Naive thymus-derived CD8-positive, alpha-beta T cell (primary cell): ENCODE measurements at regions not wholly inside any gene's neighbourhood (a gene's known extent, or its start where the extent isn't known, plus 50 kb on each side); places are given as distances from the start of the nearest gene placed in this dataset.
"Not testable (repeated sequence)": the region's sequence is repeated elsewhere in the genome, so short reads cannot be mapped to it uniquely, and the experiment has no call there.

Experiments used
- ATAC-seq, 2 donors: fragments of 150-1000 bp; cut with Tn5 transposase in 1 of 2; sonication (Bioruptor Pico), chemical (Tn5 transposase) in 1 of 2; 1 replicate in 1 of 2; 2 replicates in 1 of 2; pipeline ENCODE4 v1.10.0; 2021; ENCODE audit warnings: mild to moderate bottlenecking in 2 of 2, moderate library complexity in 2 of 2
- POLR2A ChIA-PET: fragments of 350-600 bp; sonication (Branson Sonifier 250); formaldehyde crosslinking; loops from one replicate; lab custom pipeline; 2021; ENCODE audit warnings: antibody characterized with exemption; lab: Charles Lee
- DNase-seq, 10 donors: peaks; one replicate each; pipeline versions ENCODE4 v3.0.0 to v3.0.0-alpha.2; 2020 to 2022
- H3K27ac Mint-ChIP-seq, 10 donors: one replicate each; pipeline ENCODE4 v1.8.0; 2020 to 2022; ENCODE audit warnings: mild to moderate bottlenecking in 10 of 10, mixed read lengths in 10 of 10, moderate library complexity in 4 of 10, inconsistent platforms in 1 of 10
- H3K27me3 Mint-ChIP-seq, 5 donors: one replicate each; pipeline ENCODE4 v1.8.0; 2021 to 2022; ENCODE audit warnings: mixed read lengths in 5 of 5
- H3K36me3 Mint-ChIP-seq, 3 donors: one replicate each; pipeline ENCODE4 v1.8.0; 2020 to 2022; ENCODE audit warnings: mixed read lengths in 3 of 3, mild to moderate bottlenecking in 2 of 3, inconsistent platforms in 1 of 3
- H3K4me1 Mint-ChIP-seq, 4 donors: one replicate each; pipeline ENCODE4 v1.8.0; 2021 to 2022; ENCODE audit warnings: mixed read lengths in 4 of 4
- H3K4me3 Mint-ChIP-seq, 10 donors: one replicate each; pipeline ENCODE4 v1.8.0; 2020 to 2022; ENCODE audit warnings: mild to moderate bottlenecking in 10 of 10, mixed read lengths in 10 of 10, moderate library complexity in 6 of 10, inconsistent platforms in 1 of 10
- H3K9me3 Mint-ChIP-seq, 9 donors: one replicate each; pipeline ENCODE4 v1.8.0; 2020 to 2022; ENCODE audit warnings: mixed read lengths in 9 of 9, mild to moderate bottlenecking in 3 of 9, inconsistent platforms in 1 of 9, moderate library complexity in 1 of 9

DNA sequence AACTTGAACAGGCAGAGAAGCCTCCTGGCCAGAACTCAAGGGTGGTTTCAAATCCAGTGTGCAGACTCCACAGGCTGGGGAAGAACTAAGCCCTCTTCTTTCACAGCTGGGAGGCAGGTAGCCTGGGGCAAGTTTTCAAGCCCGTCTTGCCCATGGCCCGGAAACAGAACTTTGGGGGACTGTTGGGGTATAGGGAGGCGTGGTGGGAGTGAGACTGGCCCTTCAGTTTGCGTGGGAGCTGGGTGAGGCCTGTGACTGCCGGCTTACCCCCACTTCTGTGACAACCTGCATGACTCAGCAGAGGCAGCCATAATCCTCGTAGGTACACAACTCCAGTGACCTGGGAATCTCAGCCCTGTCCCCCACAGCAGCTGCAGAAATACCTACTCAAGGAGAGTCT, 1125.7 kb downstream of the HACE1 start:
- ATAC-seq (no peak), DNase-seq (no peak)
- Mint-ChIP-seq H3K36me3 (no peaks in the 10 kb centered on the region), H3K9me3 (peaks cover 0 to 19% (median 5%) of the 10 kb centered on the region in 9 donors), H3K27ac (no peak overlapping the region), H3K27me3 (no peaks in the 10 kb centered on the region), H3K4me1 (no peaks in the 10 kb centered on the region), H3K4me3 (no peak overlapping the region)
- POLR2A ChIA-PET = no interaction called here

DNA sequence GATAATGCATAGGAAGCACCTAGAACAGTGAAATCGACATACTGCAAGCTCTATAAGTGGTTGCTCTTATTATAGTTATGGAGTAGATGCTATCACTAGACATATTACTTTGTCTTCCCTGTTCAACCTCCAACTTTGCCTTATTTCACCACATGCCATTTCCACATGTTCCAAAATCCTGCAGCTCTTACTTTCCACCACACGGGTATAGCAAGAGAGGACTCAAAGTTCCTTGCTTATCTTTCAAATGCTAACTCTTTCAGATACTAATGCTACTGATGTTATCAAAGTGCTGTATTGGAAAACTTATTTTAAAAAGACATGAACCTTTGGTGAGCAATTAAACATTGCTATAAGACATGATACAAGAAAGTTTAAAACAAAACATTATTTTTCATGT, 1130.1 kb downstream of the HACE1 start:
- H3K9me3 Mint-ChIP-seq = peaks cover 0 to 6% (median 0%) of the 10 kb centered on the region in 9 donors
- POLR2A ChIA-PET = no interaction called here
- no peak overlapping the region for H3K27ac Mint-ChIP-seq
- no peaks in the 10 kb centered on the region for H3K36me3 Mint-ChIP-seq
- no peak for DNase-seq
- no peaks in the 10 kb centered on the region for H3K4me1 Mint-ChIP-seq
- no peak for ATAC-seq
- H3K27me3 Mint-ChIP-seq = no peaks in the 10 kb centered on the region
- H3K4me3 Mint-ChIP-seq = no peak overlapping the region

GRCh38 chr6:103723438-103724322, 1136.0 kb downstream of the HACE1 start:
- Mint-ChIP-seq H3K36me3 (no peaks in the 10 kb centered on the region), H3K9me3 (peaks cover 0 to 12% (median 1%) of the 10 kb centered on the region in 9 donors), H3K4me3 (no peak overlapping the region), H3K4me1 (no peaks in the 10 kb centered on the region), H3K27ac (no peak overlapping the region), H3K27me3 (no peaks in the 10 kb centered on the region)
- POLR2A ChIA-PET = interaction anchor here (0.6 kb wide), 1 partner anchor 35 kb away, joined by 3 read pairs; no protein-coding TSS in a partner anchor
- ATAC-seq (no peak), DNase-seq (no peak)

DNA sequence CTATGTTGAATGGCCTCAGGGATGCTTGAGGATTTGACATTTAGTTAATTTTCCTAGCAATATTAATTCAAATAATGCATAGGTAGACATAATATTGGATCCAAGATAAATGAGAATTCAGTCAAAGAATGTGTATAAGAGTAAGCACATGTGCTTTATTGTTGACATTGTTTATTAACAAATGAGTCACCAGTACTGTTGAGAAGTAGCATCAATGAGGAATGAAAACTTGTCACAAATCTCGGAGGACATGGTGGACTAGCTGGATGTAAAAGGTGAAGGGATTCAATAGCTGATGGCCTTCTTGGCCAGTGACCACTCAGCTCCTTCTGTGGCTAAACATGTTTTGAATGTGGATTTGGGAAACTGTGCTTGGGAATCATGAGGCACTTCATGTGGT, 1137.0 kb downstream of the HACE1 start:
- H3K9me3 Mint-ChIP-seq = peaks cover 0 to 12% (median 1%) of the 10 kb centered on the region in 9 donors
- no peaks in the 10 kb centered on the region for H3K36me3 Mint-ChIP-seq
- POLR2A ChIA-PET = interaction anchor here (0.6 kb wide), 1 partner anchor 36 kb away, joined by 3 read pairs; no protein-coding TSS in a partner anchor
- H3K27ac Mint-ChIP-seq = no peak overlapping the region
- no peak overlapping the region for H3K4me3 Mint-ChIP-seq
- H3K4me1 Mint-ChIP-seq = no peaks in the 10 kb centered on the region
- ATAC-seq = no peak
- H3K27me3 Mint-ChIP-seq = no peaks in the 10 kb centered on the region
- DNase-seq = no peak

GRCh38 chr6:103721923-103722322, 1137.8 kb downstream of the HACE1 start:
- no peaks in the 10 kb centered on the region for H3K4me1 Mint-ChIP-seq
- POLR2A ChIA-PET = no interaction called here
- H3K27ac Mint-ChIP-seq = no peak overlapping the region
- H3K27me3 Mint-ChIP-seq = no peaks in the 10 kb centered on the region
- ATAC-seq = no peak
- H3K9me3 Mint-ChIP-seq = peaks cover 0 to 12% (median 1%) of the 10 kb centered on the region in 9 donors
- no peaks in the 10 kb centered on the region for H3K36me3 Mint-ChIP-seq
- no peak for DNase-seq
- H3K4me3 Mint-ChIP-seq = no peak overlapping the region

DNA sequence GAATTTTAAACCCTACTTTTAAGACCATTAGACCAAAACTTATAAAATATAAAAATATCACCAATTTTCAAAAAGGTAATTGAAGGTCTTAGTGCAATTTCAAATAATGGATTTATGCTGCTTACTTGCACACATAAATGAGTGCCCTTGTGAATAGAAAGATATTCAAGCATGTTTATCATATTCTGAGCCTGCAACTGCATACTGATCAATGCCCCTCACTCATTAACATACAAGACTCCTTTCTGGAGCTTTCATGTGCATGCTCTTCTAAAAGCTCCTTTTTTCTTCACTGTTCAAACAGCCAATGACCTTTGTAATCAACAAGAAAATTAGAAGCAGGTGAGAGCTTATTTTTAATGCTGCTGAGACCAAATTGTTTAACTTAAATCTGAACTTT, 1139.3 kb downstream of the HACE1 start:
- DNase-seq = no peak
- no peaks in the 10 kb centered on the region for H3K4me1 Mint-ChIP-seq
- no peak for ATAC-seq
- no peaks in the 10 kb centered on the region for H3K27me3 Mint-ChIP-seq
- POLR2A ChIA-PET = no interaction called here
- H3K36me3 Mint-ChIP-seq = no peaks in the 10 kb centered on the region
- peaks cover 0 to 12% (median 0%) of the 10 kb centered on the region in 9 donors for H3K9me3 Mint-ChIP-seq
- H3K27ac Mint-ChIP-seq = no peak overlapping the region
- no peak overlapping the region for H3K4me3 Mint-ChIP-seq

GRCh38 chr6:103719545-103719944, 1140.2 kb downstream of the HACE1 start:
- Mint-ChIP-seq H3K27ac (no peak overlapping the region), H3K4me3 (no peak overlapping the region), H3K27me3 (no peaks in the 10 kb centered on the region), H3K36me3 (no peaks in the 10 kb centered on the region), H3K9me3 (peaks cover 0 to 12% (median 0%) of the 10 kb centered on the region in 9 donors), H3K4me1 (no peaks in the 10 kb centered on the region)
- DNase-seq = no peak
- POLR2A ChIA-PET = no interaction called here
- no peak for ATAC-seq

GRCh38 chr6:103715269-103715668, 1144.5 kb downstream of the HACE1 start:
- Mint-ChIP-seq H3K4me1 (no peaks in the 10 kb centered on the region), H3K9me3 (peaks cover 0 to 3% (median 0%) of the 10 kb centered on the region in 9 donors), H3K4me3 (no peak overlapping the region), H3K27ac (no peak overlapping the region), H3K36me3 (no peaks in the 10 kb centered on the region), H3K27me3 (no peaks in the 10 kb centered on the region)
- no peak for ATAC-seq
- no peak for DNase-seq
- POLR2A ChIA-PET = no interaction called here

DNA sequence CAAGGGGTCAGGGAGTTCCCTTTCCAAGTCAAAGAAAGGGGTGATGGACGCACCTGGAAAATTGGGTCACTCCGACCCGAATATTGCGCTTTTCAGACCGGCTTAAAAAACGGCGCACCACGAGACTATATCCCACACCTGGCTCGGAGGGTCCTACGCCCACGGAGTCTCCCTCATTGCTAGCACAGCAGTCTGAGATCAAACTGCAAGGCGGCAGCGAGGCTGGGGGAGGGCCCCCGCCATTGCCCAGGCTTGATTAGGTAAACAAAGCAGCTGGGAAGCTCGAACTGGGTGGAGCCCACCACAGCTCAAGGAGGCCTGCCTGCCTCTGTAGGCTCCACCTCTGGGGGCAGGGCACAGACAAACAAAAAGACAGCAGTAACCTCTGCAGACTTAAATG, 1150.5 kb downstream of the HACE1 start:
- ATAC-seq, DNase-seq, H3K27ac Mint-ChIP-seq, H3K4me1 Mint-ChIP-seq, POLR2A ChIA-PET, H3K27me3 Mint-ChIP-seq, H3K4me3 Mint-ChIP-seq, H3K9me3 Mint-ChIP-seq, H3K36me3 Mint-ChIP-seq: not testable (repeated sequence)

- H3K36me3 Mint-ChIP-seq = no peaks in the 10 kb centered on the region
- no peaks in the 10 kb centered on the region for H3K27me3 Mint-ChIP-seq
- POLR2A ChIA-PET = no interaction called here
- H3K4me1 Mint-ChIP-seq = no peaks in the 10 kb centered on the region
- DNase-seq (no peak), ATAC-seq (no peak)
- H3K9me3 Mint-ChIP-seq = peaks cover 0 to 7% (median 0%) of the 10 kb centered on the region in 9 donors
- H3K4me3 Mint-ChIP-seq = no peak overlapping the region
- H3K27ac Mint-ChIP-seq = no peak overlapping the region
Measured at GRCh38 chr6:103707596-103708325, 1152.0 kb downstream of the HACE1 start.

GRCh38 chr6:103699769-103700168, 1160.0 kb downstream of the HACE1 start:
- DNase-seq (no peak), ATAC-seq (no peak)
- no peaks in the 10 kb centered on the region for H3K27me3 Mint-ChIP-seq
- H3K4me3 Mint-ChIP-seq = no peak overlapping the region
- POLR2A ChIA-PET = no interaction called here
- H3K27ac Mint-ChIP-seq = no peak overlapping the region
- H3K36me3 Mint-ChIP-seq = no peaks in the 10 kb centered on the region
- no peaks in the 10 kb centered on the region for H3K4me1 Mint-ChIP-seq
- peaks cover 0 to 10% (median 0%) of the 10 kb centered on the region in 9 donors for H3K9me3 Mint-ChIP-seq

DNA sequence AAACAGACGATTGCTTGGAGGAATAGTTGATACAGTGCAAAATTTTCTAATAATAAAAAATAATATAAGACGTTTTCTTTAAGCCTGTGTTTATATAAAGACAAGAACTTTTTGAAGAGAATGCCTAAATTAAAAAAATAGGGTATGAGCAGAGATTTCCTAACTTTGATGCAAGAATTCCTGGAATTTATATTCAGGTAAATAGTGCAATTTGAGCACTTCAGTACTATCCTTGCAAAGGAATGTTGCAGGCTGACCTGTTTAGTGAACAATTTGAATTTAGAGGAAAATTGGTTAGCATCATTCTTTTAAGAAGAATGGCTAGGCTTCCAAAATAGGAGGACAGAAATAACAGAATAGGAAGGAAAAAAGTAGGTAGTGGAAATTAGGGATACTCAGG, 1172.3 kb downstream of the HACE1 start:
- Mint-ChIP-seq H3K4me3 (no peak overlapping the region), H3K4me1 (no peaks in the 10 kb centered on the region), H3K27me3 (no peaks in the 10 kb centered on the region), H3K9me3 (peaks cover 0 to 19% (median under 1%) of the 10 kb centered on the region in 9 donors), H3K36me3 (no peaks in the 10 kb centered on the region), H3K27ac (no peak overlapping the region)
- POLR2A ChIA-PET = no interaction called here
- no peak for ATAC-seq
- no peak for DNase-seq

DNA sequence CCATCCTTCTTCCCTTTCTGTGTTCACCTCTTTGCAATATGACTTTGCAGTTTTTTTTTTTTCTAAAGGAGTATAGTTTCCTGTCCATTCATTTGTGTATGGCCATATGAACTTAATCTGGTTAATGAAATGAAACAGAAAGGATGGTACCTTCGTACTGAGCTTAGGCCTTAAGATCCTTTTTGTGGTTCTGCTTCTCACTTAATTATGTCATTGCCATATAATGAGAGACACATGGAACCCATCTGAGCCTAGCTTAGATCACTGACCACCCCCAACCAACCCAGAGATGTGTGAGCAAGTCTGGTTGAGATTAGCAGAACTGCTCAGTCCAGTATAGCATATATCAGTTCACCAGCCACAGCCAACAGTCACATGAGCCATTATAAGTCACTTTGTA, 1179.6 kb downstream of the HACE1 start:
- H3K27me3 Mint-ChIP-seq = peaks cover 0 to 2% (median 0%) of the 10 kb centered on the region in 5 donors
- H3K4me1 Mint-ChIP-seq = peaks cover 0 to 6% (median 4%) of the 10 kb centered on the region in 4 donors
- peaks cover 0 to 26% (median 2%) of the 10 kb centered on the region in 9 donors for H3K9me3 Mint-ChIP-seq
- ATAC-seq (no peak), DNase-seq (no peak)
- POLR2A ChIA-PET = no interaction called here
- no peak overlapping the region for H3K4me3 Mint-ChIP-seq
- no peaks in the 10 kb centered on the region for H3K36me3 Mint-ChIP-seq
- H3K27ac Mint-ChIP-seq = no peak overlapping the region
